Neural progenitor cell (in vitro differentiated cells): ENCODE measurements at regions not wholly inside any gene's neighbourhood (a gene's known extent, or its start where the extent isn't known, plus 50 kb on each side); places are given as distances from the start of the nearest gene placed in this dataset.
A peak's percentile ranks its signal among the peaks of the same experiment; 100 is the strongest.

Source experiments
- DNase-seq: peaks from one replicate; pipeline ENCODE4 v3.0.0-alpha.2; 2016; ENCODE audit warnings: low spot score
- H2AFZ ChIP-seq: fragments of 200-600 bp; sonication (generic); replicated peaks from 2 replicates; pipeline ENCODE4 v1.6.1; 2016; ENCODE audit warnings: antibody characterized with exemption
- H3F3A ChIP-seq: fragments of 200-600 bp; sonication (generic); 2 replicates; pipeline ENCODE4 v1.6.1; 2016; ENCODE audit warnings: antibody characterized with exemption, low read depth
- H3K27ac ChIP-seq: fragments of 200-600 bp; sonication (generic); 2 replicates; pipeline ENCODE4 v1.5.1; 2016; ENCODE audit warnings: mild to moderate bottlenecking
- H3K27me3 ChIP-seq: fragments of 200-600 bp; sonication (generic); 2 replicates; pipeline ENCODE4 v1.6.1; 2016; ENCODE audit warnings: mild to moderate bottlenecking, moderate library complexity
- H3K36me3 ChIP-seq: fragments of 200-600 bp; sonication (generic); 2 replicates; pipeline ENCODE4 v1.5.1; 2016
- H3K4me1 ChIP-seq: fragments of 200-600 bp; sonication (generic); 2 replicates; pipeline ENCODE4 v1.6.1; 2016; ENCODE audit warnings: mixed run types
- H3K4me2 ChIP-seq: fragments of 200-600 bp; sonication (generic); 2 replicates; pipeline ENCODE4 v1.6.1; 2016
- H3K4me3 ChIP-seq: fragments of 200-600 bp; sonication (generic); 2 replicates; pipeline ENCODE4 v1.5.1; 2016
- H3K79me2 ChIP-seq: fragments of 200-600 bp; sonication (generic); 2 replicates; pipeline ENCODE4 v1.6.1; 2016; ENCODE audit warnings: low read depth
- H3K9ac ChIP-seq: fragments of 200-600 bp; sonication (generic); 2 replicates; pipeline ENCODE4 v1.6.1; 2016
- H3K9me3 ChIP-seq: fragments of 200-600 bp; sonication (generic); 2 replicates; pipeline ENCODE4 v1.5.1; 2016; ENCODE audit warnings: low read depth
- H4K20me1 ChIP-seq: fragments of 200-600 bp; sonication (generic); 2 replicates; pipeline ENCODE4 v1.6.1; 2016; ENCODE audit warnings: low read depth
- H3K27ac Mint-ChIP-seq: 3 replicates; pipeline ENCODE4 v1.8.0; 2021; ENCODE audit warnings: mixed read lengths
- H3K27me3 Mint-ChIP-seq: 2 replicates; pipeline ENCODE4 v1.8.0; 2022; ENCODE audit warnings: low read depth, mild to moderate bottlenecking, inconsistent platforms, moderate library complexity, mixed read lengths; ENCODE audit not compliant: insufficient read depth
- H3K36me3 Mint-ChIP-seq: 3 replicates; pipeline ENCODE4 v1.8.0; 2021; ENCODE audit warnings: mixed read lengths
- H3K4me1 Mint-ChIP-seq: 3 replicates; pipeline ENCODE4 v1.8.0; 2021; ENCODE audit warnings: mixed read lengths
- H3K4me3 Mint-ChIP-seq: 3 replicates; pipeline ENCODE4 v1.8.0; 2021; ENCODE audit warnings: mild to moderate bottlenecking, moderate library complexity, mixed read lengths
- H3K9me3 Mint-ChIP-seq: 3 replicates; pipeline ENCODE4 v1.8.0; 2020; ENCODE audit warnings: mixed read lengths
- EZH2 ChIP-seq: fragments of 200-600 bp; sonication (generic); IDR thresholded peaks from 2 replicates; pipeline ENCODE4 v1.6.1; 2017; ENCODE audit warnings: antibody characterized with exemption, mild to moderate bottlenecking, moderate library complexity
- EZH2phosphoT487 ChIP-seq: fragments of 200-600 bp; sonication (generic); IDR thresholded peaks from 2 replicates; pipeline ENCODE4 v1.6.1; 2017; ENCODE audit warnings: antibody characterized with exemption
- TF ChIP-seq, protein P1 (sequence below): fragments of 200-600 bp; sonication (generic); IDR thresholded peaks from 2 replicates; pipeline ENCODE4 v1.5.1; 2017; ENCODE audit warnings: antibody characterized with exemption, mild to moderate bottlenecking

DNA sequence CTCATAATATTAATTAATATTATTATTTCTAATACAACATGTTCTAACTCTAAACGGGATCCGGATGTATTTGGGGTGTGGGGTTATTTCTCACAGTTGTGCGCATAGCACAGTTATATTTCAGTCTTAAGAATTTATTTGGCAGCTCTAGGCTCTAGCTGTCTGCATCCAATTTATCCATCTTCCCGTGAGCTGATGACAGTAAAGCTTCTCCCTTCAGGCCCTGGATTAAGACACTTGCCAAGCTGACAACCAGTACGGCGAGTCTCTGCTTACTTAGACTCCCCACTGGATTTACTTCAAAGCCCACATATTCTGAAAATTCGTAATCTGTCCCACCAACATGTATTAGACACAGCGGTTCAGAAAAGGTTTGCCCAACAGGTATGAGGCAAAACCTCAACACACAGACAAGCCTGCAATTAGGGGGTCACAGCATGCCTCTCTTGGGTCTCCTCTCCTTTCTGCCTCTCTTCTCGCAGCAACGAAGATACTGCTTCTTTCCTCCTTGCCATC lies 232.9 kb upstream of the TMTC1 start:
- no peak for TF ChIP-seq EZH2
- TF ChIP-seq, protein P1, sequence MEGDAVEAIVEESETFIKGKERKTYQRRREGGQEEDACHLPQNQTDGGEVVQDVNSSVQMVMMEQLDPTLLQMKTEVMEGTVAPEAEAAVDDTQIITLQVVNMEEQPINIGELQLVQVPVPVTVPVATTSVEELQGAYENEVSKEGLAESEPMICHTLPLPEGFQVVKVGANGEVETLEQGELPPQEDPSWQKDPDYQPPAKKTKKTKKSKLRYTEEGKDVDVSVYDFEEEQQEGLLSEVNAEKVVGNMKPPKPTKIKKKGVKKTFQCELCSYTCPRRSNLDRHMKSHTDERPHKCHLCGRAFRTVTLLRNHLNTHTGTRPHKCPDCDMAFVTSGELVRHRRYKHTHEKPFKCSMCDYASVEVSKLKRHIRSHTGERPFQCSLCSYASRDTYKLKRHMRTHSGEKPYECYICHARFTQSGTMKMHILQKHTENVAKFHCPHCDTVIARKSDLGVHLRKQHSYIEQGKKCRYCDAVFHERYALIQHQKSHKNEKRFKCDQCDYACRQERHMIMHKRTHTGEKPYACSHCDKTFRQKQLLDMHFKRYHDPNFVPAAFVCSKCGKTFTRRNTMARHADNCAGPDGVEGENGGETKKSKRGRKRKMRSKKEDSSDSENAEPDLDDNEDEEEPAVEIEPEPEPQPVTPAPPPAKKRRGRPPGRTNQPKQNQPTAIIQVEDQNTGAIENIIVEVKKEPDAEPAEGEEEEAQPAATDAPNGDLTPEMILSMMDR = no peak
- no peak for TF ChIP-seq EZH2phosphoT487
- Mint-ChIP-seq H3K4me3 (no peak overlapping the region), H3K27me3 (no peaks in the 10 kb centered on the region), H3K9me3 (no peaks in the 10 kb centered on the region), H3K4me1 (peaks cover 26% of the 10 kb centered on the region), H3K27ac (peak overlapping the region; percentile 13), H3K36me3 (no peaks in the 10 kb centered on the region)
- no peak overlapping the region for H2AFZ ChIP-seq
- DNase-seq = no peak
- no peaks in the 10 kb centered on the region for H3K9me3 ChIP-seq
- no peaks in the 10 kb centered on the region for H3F3A ChIP-seq
- H3K4me3 ChIP-seq = no peak overlapping the region
- no peak overlapping the region for H3K4me2 ChIP-seq
- H3K27ac ChIP-seq = no peak overlapping the region
- H3K27me3 ChIP-seq = no peaks in the 10 kb centered on the region
- H3K79me2 ChIP-seq = no peaks in the 10 kb centered on the region
- H4K20me1 ChIP-seq = no peaks in the 10 kb centered on the region
- H3K36me3 ChIP-seq = no peaks in the 10 kb centered on the region
- H3K9ac ChIP-seq = no peak overlapping the region
- no peaks in the 10 kb centered on the region for H3K4me1 ChIP-seq

DNA sequence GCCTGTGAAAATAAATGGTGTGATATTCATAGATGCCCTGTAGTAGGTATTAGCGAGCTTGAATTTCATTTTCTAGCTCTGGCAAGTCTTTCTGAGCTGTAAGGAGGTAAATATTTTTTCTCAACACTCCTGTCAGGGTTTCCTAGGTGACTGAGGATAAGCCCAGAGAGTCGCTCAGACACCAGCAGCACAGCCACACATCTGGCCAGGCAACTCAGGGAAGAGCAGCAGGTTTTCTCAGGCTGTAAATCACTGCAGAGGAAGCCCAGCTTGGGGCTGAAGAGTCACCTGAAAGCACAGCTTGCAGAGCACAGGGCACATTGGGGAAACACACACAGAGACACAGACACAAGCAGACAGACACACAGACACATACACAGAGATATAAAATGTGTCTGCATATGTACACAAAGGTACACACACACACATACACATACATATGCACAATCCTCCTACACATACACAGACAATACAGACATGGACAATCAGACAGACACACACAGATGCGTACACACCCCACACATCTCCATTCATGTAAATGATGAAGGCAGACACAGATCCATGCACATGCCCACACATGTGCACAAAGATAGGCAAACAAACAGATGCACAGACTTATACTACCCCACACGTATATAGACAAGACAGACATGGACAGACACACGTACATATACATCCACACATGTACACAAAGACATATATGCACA lies 232.0 kb upstream of the TMTC1 start:
- Mint-ChIP-seq H3K27me3 (no peaks in the 10 kb centered on the region), H3K4me1 (peaks cover 26% of the 10 kb centered on the region), H3K27ac (peak overlapping the region; percentile 5), H3K4me3 (no peak overlapping the region), H3K36me3 (no peaks in the 10 kb centered on the region), H3K9me3 (no peaks in the 10 kb centered on the region)
- Histone ChIP-seq H3K79me2 (no peaks in the 10 kb centered on the region), H4K20me1 (no peaks in the 10 kb centered on the region), H3K27me3 (no peaks in the 10 kb centered on the region), H3K9me3 (no peaks in the 10 kb centered on the region), H3K4me3 (no peak overlapping the region), H3F3A (no peaks in the 10 kb centered on the region), H2AFZ (no peak overlapping the region), H3K36me3 (no peaks in the 10 kb centered on the region), H3K9ac (no peak overlapping the region), H3K4me1 (no peaks in the 10 kb centered on the region), H3K27ac (no peak overlapping the region), H3K4me2 (no peak overlapping the region)
- TF ChIP-seq EZH2phosphoT487 (no peak), EZH2 (no peak)
- TF ChIP-seq, protein P1 = no peak
- no peak for DNase-seq

DNA sequence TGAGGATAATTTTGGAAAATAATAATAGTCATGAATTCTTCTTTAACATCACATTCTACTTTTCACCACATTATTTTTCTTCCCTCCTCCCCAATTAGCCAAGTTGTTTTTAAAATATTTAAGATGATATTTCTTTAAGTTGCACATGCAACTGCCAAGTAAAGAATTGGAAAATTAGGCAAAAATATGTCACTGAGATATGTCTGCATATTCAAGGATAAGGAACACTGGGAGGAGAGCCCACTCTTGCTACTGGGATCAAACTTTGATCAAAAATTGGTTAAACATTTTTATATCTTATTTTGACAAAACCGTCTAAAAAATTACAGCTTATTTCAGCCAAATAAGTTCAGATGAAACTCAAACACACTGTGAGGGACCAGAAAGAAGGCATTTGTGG lies 231.2 kb upstream of the TMTC1 start:
- no peak overlapping the region for H3K27ac ChIP-seq
- H3K4me3 Mint-ChIP-seq = no peak overlapping the region
- no peaks in the 10 kb centered on the region for H3F3A ChIP-seq
- TF ChIP-seq, protein P1 = no peak
- no peak for TF ChIP-seq EZH2
- TF ChIP-seq EZH2phosphoT487 = no peak
- no peak overlapping the region for H3K9ac ChIP-seq
- H3K4me2 ChIP-seq = no peak overlapping the region
- no peaks in the 10 kb centered on the region for H3K27me3 Mint-ChIP-seq
- H4K20me1 ChIP-seq = no peaks in the 10 kb centered on the region
- H3K9me3 Mint-ChIP-seq = no peaks in the 10 kb centered on the region
- H3K79me2 ChIP-seq = no peaks in the 10 kb centered on the region
- H3K4me1 ChIP-seq = no peaks in the 10 kb centered on the region
- no peak for DNase-seq
- H2AFZ ChIP-seq = no peak overlapping the region
- no peaks in the 10 kb centered on the region for H3K36me3 Mint-ChIP-seq
- H3K4me1 Mint-ChIP-seq = peaks cover 28% of the 10 kb centered on the region
- no peaks in the 10 kb centered on the region for H3K9me3 ChIP-seq
- no peaks in the 10 kb centered on the region for H3K27me3 ChIP-seq
- no peak overlapping the region for H3K27ac Mint-ChIP-seq
- H3K4me3 ChIP-seq = no peak overlapping the region
- H3K36me3 ChIP-seq = no peaks in the 10 kb centered on the region
